IPS DF 19.7 (cell line): ENCODE measurements at regions not wholly inside any gene's neighbourhood (a gene's known extent, or its start where the extent isn't known, plus 50 kb on each side); places are given as distances from the start of the nearest gene placed in this dataset.
"Not testable (repeated sequence)": the region's sequence is repeated elsewhere in the genome, so short reads cannot be mapped to it uniquely, and the experiment has no call there.

Experiments used
- DNase-seq: peaks from one replicate; pipeline ENCODE4 v3.0.0-alpha.2; 2013; ENCODE audit warnings: low read depth, low spot score

GRCh38 chr3:137820366-137820765 is 56.3 kb downstream of the SOX14 start:
- DNase-seq, result no peak

DNA sequence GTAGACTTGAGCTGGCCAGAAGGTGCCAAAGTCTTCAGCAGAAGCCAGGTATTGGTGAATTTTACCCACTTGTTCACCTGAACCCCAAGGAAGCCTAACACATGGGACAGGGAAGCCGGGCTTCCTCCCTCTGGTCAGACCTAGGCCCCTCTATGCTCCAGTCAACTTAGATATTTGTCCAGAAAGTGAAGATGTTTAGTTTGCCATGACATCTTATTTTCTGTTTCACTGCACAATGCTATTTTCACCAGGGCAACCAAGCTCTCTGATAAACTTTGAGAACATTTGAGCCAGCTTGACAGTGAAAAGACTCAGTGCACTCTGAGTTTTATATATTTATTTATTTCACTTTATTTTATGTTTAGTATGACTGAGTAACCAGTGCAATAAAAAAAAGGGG is 71.0 kb downstream of the SOX14 start:
- DNase-seq, result no peak

DNA sequence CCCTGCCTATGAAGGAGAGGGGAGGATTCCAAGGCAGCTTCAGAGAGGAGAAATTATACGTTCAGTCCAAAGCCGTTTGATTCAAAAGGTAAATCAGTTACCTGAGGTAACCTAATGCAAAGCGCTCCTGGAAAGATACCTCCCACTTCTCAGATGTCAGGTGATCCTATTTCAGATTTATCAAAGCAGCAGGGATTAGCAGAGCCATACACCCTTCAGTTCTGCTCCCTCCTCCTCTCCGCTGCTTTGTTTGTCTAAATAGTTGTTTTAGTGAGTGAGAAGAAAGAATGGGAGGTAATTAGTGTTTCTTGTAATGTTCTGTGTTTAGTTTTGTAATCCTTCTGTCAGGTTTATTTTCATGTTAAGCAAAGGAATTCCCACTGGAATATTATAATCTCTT is 81.1 kb downstream of the SOX14 start:
- no peak for DNase-seq

DNA sequence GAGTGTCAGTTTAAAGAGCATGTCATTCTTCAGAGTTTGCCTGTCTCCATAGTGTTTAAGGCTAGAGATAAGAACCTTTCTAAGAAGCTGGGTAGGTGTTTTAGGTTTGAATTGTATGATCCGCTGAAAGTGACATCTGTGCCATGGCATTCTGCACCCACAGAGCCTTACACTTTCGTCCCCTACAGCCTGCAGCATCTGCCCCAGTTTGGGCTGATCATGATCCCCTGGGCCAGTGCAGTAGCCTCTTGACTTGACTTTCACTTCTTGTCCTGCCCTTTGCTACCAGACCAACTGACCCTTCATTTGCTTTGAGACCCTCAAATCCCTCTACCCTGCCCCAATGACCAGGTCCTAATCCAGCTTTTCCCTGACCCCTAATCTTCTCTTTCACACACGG is 81.6 kb downstream of the SOX14 start:
- DNase-seq, result no peak

GRCh38 chr3:137852391-137852830 is 88.3 kb downstream of the SOX14 start:
- DNase-seq, result no peak

DNA sequence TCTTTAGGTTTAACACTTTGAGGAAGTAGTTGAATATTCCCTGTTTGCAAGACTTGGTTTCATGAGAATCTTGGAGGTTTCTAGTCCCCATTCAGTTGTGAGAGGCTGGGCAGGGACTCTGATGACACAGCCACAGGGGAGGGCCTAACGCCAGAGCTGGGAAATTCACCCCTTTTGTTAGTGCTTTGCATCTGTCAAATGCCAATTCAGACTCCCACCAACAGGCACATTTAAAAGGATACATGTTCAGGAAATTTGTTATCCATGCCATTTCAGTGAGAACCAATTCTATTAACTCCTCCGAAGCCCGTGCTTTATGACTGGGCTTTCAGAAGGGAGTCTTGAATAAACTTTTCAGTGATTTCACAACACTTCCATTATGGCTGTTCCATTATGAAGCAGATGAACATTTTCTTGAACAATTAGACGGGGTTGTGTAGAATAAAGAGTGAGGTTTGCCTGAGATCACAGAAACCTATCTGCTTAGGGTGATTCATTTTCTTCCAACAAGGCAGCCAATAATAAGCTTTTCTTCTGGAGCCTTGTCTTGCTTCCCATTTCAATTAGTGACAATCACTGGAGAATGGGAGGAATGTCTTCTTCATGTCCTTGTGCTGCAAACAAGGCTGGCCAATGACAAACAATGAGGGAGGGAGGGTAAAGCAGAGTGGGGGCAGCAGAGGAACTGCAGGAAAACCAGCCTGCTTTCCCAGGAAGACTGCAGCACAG is 90.6 kb downstream of the SOX14 start:
- peak; percentile 68 for DNase-seq

DNA sequence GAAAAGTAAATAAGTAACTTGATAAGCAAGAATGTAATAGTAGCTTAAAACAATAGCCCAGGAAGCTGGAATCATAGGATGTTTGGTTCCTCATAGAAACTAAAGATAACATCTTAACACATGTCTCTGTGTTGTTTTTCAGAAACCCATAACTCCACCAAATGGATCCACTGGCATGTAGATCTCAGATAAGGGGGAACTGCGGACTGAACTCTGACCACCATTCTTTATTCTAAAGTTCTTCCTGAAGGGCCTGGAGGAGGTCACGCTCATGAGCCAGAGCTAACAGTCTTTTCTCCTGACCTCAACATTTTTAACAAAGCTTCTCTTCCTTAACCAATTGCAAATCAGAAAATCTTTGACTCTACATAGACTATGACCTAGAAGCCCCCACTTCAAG is 101.9 kb downstream of the SOX14 start:
- no peak for DNase-seq

DNA sequence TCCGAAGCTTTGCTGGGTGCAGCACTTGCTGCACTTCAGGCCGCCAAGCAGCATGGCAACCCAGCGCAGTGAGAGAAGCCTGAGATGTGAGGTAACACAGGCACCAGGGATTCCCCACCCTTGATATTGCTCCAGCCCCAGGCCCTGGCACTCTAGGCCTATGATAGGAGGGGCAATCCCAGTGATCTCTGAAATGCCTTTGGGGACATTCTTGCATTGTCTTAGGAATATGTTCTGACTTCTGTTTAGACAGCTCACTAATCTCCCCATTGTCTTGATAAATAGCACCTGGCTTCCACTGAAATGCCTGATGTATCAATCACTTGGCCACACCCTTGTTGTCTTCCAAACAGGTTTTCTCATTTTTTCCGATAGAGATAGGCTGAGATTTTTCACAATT is 102.8 kb downstream of the SOX14 start:
- peak; percentile 42 for DNase-seq

GRCh38 chr3:137867611-137868010 is 103.5 kb downstream of the SOX14 start:
- DNase-seq, result no peak

DNA sequence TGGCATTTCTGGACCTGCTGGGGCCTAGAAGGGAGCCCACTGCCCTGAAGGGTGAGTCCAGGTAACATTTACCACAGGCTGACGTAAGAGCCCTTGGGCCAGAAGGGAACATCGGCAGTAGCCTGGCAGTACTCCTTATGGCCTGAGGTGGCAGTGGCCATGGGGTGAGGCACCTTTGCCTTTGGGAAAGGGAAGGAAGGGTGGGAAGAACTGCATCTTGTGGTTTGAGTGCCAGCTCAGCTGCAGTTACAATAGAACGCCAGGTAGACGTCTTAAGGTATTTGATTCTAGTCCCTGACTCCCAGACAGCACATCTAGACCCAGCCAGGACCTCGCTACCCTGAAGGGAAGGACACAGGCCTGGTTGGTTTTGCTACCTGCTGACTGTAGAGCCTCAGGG is 104.9 kb downstream of the SOX14 start:
- DNase-seq, result no peak

GRCh38 chr3:137872589-137872988 is 108.5 kb downstream of the SOX14 start:
- not testable (repeated sequence) for DNase-seq

GRCh38 chr3:137896842-137897241 is 113.1 kb upstream of the CLDN18 start:
- DNase-seq, result not testable (repeated sequence)

DNA sequence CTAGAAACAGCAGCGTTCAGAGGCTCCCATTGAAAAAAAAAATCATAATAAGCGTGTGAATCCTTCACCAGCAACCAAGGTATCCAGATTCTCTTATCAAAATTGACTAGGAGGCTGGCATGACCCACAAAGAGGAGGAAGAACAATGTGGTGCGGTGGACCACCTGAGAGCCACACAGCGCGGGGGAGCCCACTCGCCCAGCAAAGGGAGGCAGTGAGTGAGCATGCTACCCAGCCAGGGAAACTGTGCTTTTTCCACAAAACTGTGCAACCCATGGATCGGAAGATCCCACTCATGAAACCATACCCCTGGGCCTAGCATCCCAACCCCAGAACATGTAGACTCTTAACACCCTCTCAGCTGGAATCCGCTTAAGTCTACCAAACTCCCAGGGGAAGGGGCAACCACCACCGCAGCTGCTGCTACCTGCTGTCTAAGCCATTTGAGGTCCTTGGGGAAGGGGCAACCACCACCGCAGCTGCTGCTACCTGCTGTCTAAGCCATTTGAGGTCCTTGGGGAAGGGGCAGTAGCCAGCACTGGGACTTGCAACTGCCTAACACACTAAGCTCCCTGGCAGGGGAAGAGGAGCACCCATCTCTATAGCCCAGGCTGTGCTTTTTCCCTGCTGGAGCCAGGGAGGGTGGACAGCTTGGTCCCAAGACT is 102.8 kb upstream of the CLDN18 start:
- no peak for DNase-seq

DNA sequence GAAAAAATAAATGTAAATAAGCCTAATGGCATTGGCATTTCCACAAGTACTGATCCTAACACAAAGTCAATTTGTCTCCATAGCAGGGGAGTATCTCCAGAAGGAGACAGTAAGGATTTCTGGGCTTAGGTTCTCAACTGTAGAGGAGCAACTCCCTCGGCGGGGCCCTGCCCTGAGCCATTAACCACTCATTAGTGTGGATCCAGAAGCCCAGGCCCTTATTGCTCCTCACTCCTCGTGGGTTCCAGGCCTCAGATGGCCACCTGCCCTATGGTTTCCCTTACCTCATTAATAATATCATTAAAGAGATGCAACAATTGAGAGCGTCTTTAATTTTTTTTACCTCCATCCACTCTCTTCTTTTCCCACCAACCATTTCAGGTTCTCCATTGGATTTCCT is 85.3 kb upstream of the CLDN18 start:
- DNase-seq, result no peak

DNA sequence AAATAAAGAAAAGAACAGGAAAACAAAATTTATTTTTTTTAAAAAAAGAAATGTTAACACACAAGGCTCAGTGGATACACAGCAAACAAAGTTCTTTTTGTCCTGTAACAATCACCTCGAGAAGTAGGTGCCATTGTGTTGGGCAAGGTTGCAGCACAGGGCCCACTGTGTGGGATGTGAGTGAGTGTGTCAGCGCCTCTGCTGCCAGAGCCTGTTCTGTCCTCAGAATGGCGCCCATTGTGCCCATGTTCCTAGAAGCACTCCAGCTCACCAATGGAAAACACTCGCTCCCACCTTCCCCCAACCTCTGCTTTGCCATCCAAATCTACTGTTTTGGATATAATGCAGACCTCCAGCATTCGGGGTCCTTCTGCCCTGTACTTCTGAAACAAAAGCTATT is 84.9 kb upstream of the CLDN18 start:
- no peak for DNase-seq

DNA sequence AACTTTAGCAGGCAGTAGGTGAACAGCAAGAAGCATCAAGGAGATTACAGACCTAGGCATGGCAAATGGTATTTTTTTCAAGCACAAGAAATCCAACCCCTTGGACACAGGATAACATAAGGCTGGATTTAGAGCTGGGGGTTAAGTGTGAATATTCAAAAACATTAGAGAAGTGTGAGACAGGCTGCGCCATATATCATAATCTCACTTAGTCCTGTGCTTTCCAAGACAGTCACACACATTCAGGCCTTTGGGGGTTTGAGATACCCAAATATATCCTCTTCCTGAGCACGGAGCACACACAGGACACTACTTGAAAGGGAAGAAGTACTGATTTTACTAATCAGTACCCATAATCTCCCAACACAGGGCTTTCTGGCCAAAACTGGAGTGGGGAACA is 83.0 kb upstream of the CLDN18 start:
- no peak for DNase-seq

- DNase-seq, result no peak
Measured at GRCh38 chr3:137930976-137931375, 79.0 kb upstream of the CLDN18 start.

- no peak for DNase-seq
Measured at GRCh38 chr3:137938876-137939275, 71.1 kb upstream of the CLDN18 start.

DNA sequence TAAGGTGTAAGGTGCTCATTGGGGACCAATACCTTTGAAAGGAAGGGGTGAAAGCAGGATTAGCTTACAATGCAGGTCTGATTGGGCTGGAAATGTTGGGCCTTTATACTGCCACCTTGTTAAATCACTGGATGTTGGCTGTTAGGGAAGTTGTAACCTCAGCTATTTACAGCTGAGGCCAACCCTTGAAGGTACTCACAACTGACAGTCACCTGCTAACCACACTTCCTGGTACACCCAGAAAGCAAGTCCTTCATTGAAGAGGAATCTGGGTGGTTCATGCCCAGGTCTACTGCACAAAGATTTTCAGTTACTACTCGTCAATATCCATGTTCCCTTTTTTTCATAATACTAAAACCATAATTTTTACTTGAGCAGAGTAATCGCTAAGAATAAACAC is 65.4 kb upstream of the CLDN18 start:
- DNase-seq, result no peak

DNA sequence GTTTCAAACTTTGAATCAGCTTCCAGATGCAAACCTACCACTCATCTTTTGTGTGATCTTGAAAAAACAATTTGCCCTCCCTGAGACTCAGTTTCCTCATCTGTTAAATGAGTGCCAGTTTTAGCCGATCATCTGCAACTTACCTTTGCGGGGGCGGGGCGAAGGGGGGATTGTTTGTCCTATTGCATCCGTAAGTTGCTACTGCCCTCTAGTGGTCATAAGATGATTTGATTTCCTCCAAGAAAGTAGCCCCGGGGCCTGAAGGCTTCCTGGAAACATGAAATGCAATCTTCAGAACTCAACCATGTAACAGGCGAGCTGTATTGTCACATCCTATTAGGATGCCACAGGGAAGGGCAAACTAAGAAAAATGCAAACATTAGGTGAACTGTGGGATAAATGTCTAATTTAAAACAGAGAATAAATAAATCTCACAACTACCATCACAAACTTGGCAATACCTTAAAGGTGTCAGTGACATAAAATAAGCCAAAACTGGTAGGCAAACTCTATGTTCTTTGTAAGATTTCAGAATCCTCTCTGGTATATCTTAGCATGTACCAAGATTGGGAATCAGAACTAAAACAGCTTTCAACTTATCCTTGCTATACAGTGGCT is 63.5 kb upstream of the CLDN18 start:
- peak; percentile 35 for DNase-seq

DNA sequence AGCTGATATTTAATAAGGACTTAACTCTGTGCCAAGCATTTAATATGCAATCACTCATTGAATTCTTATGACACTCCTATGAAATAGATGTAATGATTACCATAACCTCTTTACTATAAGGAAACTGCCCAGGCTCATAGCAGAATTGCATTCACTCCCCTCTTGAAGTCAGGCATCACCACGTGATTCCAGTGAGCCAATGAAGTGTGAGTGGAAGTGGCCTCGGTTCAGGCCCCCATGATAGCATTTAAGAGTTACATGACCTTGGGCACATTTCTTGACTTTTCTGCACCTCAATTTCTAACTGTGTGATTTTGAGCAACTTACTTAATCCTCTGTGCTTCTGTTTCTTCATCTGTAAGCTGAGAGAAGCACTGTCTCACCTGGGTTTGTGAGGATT is 62.8 kb upstream of the CLDN18 start:
- DNase-seq, result no peak

DNA sequence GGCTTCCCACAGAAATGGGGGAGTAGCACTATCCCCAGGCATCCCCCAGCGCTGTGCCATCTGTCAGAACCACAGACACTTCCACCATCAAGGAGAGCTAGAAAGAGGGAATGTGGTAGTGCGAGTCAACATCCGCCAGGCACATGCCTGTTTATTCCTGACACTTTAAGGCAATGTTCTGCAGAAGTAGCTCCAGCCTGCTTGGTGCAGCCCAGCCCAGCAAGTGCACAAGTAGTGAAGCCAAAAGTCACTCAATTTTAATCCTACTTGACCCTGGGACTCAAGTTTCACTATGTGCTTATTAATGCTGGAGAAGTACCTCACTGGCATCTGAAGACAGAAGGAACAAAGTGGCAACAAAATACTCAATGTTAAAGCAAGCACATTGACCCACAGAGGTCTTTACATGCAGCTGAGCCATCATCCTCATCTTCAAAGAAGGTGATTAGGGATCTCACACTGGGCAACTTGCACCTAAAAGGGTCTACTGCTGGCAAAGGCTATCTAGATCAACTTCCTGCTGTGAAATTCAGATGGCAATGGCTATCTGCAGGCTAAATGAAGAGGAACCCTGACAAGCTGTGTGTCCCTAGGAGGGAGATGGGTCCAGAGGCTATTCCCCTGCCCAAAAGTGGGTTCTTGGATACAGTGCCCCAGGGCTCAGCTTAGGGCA is 61.4 kb upstream of the CLDN18 start:
- no peak for DNase-seq
